ENCODE measurements at regions not wholly inside any gene's neighbourhood (a gene's known extent, or its start where the extent isn't known, plus 50 kb on each side); places are given as distances from the start of the nearest gene placed in this dataset.

DNA sequence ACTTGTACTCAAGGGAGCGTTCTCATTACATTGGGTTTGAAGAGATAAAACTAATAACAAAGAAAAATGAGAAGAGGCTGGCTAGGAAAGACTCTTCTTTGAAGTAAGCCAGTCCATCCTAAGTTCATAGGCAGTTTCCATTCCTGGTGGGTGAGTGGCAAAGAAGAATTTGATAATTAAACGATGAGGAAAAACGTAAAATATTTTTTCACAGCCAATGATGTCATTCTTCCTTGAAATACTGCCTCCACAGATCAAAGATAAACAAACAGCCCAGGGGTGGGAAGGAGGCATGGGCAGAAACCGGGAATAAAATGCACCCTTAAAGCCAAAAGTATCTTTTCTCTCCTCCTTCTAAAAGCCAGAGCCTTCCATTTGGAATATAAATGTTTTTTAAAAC, 346.6 kb downstream of the PMP22 start:
- H3K4me3 ChIP-seq (ENCODE audit: low read depth, low read length) = no peak overlapping the region
- no peak for DNase-seq (ENCODE audit: low read depth)
- TF ChIP-seq, protein P1, sequence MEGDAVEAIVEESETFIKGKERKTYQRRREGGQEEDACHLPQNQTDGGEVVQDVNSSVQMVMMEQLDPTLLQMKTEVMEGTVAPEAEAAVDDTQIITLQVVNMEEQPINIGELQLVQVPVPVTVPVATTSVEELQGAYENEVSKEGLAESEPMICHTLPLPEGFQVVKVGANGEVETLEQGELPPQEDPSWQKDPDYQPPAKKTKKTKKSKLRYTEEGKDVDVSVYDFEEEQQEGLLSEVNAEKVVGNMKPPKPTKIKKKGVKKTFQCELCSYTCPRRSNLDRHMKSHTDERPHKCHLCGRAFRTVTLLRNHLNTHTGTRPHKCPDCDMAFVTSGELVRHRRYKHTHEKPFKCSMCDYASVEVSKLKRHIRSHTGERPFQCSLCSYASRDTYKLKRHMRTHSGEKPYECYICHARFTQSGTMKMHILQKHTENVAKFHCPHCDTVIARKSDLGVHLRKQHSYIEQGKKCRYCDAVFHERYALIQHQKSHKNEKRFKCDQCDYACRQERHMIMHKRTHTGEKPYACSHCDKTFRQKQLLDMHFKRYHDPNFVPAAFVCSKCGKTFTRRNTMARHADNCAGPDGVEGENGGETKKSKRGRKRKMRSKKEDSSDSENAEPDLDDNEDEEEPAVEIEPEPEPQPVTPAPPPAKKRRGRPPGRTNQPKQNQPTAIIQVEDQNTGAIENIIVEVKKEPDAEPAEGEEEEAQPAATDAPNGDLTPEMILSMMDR (IDR thresholded peaks at IDR 0.05; ENCODE audit: low read depth, low read length) = no peak
- TF ChIP-seq POLR2A (IDR thresholded peaks at IDR 0.05; ENCODE audit: extremely low read depth, insufficient read length) (no peak), MYC (IDR thresholded peaks at IDR 0.05; ENCODE audit: low read depth, low read length) (no peak)
- TF ChIP-seq, protein P2, sequence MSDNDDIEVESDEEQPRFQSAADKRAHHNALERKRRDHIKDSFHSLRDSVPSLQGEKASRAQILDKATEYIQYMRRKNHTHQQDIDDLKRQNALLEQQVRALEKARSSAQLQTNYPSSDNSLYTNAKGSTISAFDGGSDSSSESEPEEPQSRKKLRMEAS (IDR thresholded peaks at IDR 0.05; ENCODE audit: low read depth, low read length) = no peak

DNA sequence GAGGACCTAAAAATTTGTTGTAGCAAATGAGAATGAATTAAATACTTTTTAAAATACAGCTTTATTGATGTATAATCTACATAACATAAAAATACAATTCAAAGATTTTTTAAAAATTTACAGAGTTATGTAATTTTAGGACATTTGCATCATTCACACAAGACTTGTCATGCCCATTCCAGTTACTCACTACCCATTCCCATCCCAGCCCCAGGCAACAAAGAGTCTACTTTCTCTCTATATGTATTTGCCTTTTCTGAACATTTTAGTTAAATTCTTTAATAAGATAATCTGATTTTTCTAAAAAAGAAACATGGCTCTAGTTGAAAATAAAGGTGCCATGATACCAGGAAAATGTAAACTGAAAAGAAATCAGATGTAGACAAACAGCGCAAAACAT, 354.2 kb downstream of the PMP22 start:
- no peak overlapping the region for H3K4me3 ChIP-seq (ENCODE audit: low read depth, low read length)
- TF ChIP-seq, protein P2 (IDR thresholded peaks at IDR 0.05; ENCODE audit: low read depth, low read length) = no peak
- TF ChIP-seq, protein P1 (IDR thresholded peaks at IDR 0.05; ENCODE audit: low read depth, low read length) = no peak
- TF ChIP-seq MYC (IDR thresholded peaks at IDR 0.05; ENCODE audit: low read depth, low read length) = no peak
- TF ChIP-seq POLR2A (IDR thresholded peaks at IDR 0.05; ENCODE audit: extremely low read depth, insufficient read length) = no peak
- no peak for DNase-seq (ENCODE audit: low read depth)

DNA sequence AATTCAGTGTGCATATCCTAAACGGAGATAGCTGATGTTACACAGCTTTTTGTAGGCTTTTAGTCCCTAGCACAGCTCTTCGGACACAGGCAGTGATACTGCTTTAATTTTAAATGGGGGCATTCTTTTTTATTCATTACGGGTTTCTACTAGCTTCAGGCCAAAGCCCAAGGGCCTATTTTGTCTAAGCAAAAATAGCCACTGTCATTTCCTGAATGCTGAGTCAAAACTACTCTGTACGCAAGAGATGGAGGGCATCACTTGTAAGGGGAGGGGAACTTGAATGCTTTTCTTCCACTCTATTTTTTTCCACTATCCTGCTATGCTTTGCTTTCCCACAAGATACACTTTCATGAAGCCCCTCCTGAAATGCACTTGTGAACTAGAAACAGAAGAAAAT, 360.7 kb downstream of the PMP22 start:
- TF ChIP-seq MYC (IDR thresholded peaks at IDR 0.05; ENCODE audit: low read depth, low read length) (no peak), POLR2A (IDR thresholded peaks at IDR 0.05; ENCODE audit: extremely low read depth, insufficient read length) (no peak)
- TF ChIP-seq, protein P2 (IDR thresholded peaks at IDR 0.05; ENCODE audit: low read depth, low read length) = no peak
- TF ChIP-seq, protein P1 (IDR thresholded peaks at IDR 0.05; ENCODE audit: low read depth, low read length) = no peak

DNA sequence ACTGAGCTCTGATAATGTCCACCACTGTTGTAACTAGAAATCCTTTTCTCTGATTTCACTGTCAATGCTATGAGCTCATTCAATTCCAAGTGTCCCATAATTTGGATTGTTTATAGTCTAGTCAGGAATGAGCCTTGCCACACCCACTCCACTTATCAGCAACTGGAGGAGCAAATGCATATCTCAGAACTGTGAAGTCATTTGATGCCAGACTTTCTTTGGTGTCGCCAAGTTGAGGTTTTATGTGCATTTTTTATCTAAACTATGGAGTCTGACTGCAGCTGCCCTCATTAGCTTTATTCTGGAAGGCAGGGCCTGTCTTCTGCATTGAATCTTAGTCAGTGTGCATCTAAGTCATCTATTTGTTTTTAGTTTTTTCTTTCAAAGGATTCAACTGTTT, 361.3 kb downstream of the PMP22 start:
- no peak for DNase-seq (ENCODE audit: low read depth)
- H3K4me3 ChIP-seq (ENCODE audit: low read depth, low read length) = no peak overlapping the region
- TF ChIP-seq POLR2A (IDR thresholded peaks at IDR 0.05; ENCODE audit: extremely low read depth, insufficient read length) (no peak), MYC (IDR thresholded peaks at IDR 0.05; ENCODE audit: low read depth, low read length) (no peak)
- TF ChIP-seq, protein P1 (IDR thresholded peaks at IDR 0.05; ENCODE audit: low read depth, low read length) = no peak
- TF ChIP-seq, protein P2 (IDR thresholded peaks at IDR 0.05; ENCODE audit: low read depth, low read length) = no peak

More for the DNA sequence above, 360.7 kb downstream of the PMP22 start:
- no peak overlapping the region for H3K4me3 ChIP-seq (ENCODE audit: low read depth, low read length)
- DNase-seq (ENCODE audit: low read depth) = no peak

DNA sequence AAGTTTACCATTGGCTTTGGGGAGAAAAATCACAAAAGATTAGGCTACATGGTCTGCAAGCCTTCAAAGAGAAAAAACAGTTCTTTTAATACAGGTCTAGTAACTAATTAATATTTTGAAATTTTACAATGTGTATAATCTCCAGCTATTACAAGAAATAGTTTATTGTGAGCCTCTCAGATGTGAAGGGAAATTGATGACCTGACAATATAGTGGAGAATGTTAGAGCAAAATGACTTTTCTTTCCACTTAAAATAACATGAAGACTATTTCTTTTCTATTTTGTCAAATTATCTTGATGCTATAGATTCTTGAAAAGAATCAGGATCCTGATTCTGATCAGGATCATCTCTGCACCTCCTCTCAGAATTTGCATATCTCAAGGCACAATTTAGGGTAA, 362.3 kb downstream of the PMP22 start:
- H3K4me3 ChIP-seq (ENCODE audit: low read depth, low read length) = no peak overlapping the region
- DNase-seq (ENCODE audit: low read depth) = no peak
- TF ChIP-seq, protein P2 (IDR thresholded peaks at IDR 0.05; ENCODE audit: low read depth, low read length) = no peak
- TF ChIP-seq MYC (IDR thresholded peaks at IDR 0.05; ENCODE audit: low read depth, low read length) (no peak), POLR2A (IDR thresholded peaks at IDR 0.05; ENCODE audit: extremely low read depth, insufficient read length) (no peak)
- TF ChIP-seq, protein P1 (IDR thresholded peaks at IDR 0.05; ENCODE audit: low read depth, low read length) = no peak

DNA sequence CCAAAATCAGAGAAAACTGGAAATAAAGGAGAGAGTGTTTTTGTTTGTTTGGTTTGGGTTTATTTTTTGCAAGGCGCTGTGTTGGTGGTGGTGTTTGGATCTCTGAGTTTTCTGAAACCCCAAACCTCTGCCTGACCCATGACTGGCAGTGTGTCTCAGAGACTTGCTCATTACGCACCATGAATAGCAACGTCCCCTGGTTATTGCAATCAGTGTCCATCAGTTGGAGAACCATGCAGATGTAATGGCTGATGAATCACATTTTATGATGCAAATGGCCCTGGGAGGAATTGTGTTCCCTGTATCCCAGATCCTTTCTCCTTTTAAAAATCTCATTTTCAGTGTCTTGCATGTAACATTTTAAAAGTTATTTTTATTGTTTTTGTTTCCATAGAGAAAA, 362.8 kb downstream of the PMP22 start:
- no peak overlapping the region for H3K4me3 ChIP-seq (ENCODE audit: low read depth, low read length)
- TF ChIP-seq, protein P2 (IDR thresholded peaks at IDR 0.05; ENCODE audit: low read depth, low read length) = no peak
- TF ChIP-seq MYC (IDR thresholded peaks at IDR 0.05; ENCODE audit: low read depth, low read length) (no peak), POLR2A (IDR thresholded peaks at IDR 0.05; ENCODE audit: extremely low read depth, insufficient read length) (no peak)
- TF ChIP-seq, protein P1 (IDR thresholded peaks at IDR 0.05; ENCODE audit: low read depth, low read length) = no peak
- DNase-seq (ENCODE audit: low read depth) = no peak

Measured in NB4 (cell line).